Keratinocyte (primary cell): ENCODE measurements at regions not wholly inside any gene's neighbourhood (a gene's known extent, or its start where the extent isn't known, plus 50 kb on each side); places are given as distances from the start of the nearest gene placed in this dataset.
A peak's percentile ranks its signal among the peaks of the same experiment; 100 is the strongest.

Experiments used
- DNase-seq: peaks from one replicate; pipeline ENCODE4 v3.0.0-alpha.2; 2011; ENCODE audit warnings: low read depth, missing footprints, low spot score
- FAIRE-seq: peaks from 2 replicates; lab custom pipeline; 2011; peaks lifted over from hg19 to GRCh38; lab: Jason Lieb, UNC
- H2AFZ ChIP-seq: 2 replicates; pipeline ENCODE4 v1.6.0; 2012; ENCODE audit warnings: low read length, control low read depth, inconsistent platforms; ENCODE audit not compliant: control insufficient read depth
- H3K27ac ChIP-seq: 2 replicates; pipeline ENCODE4 v1.5.1; 2011; ENCODE audit warnings: low read length; ENCODE audit not compliant: control insufficient read depth, insufficient read depth
- H3K27me3 ChIP-seq: 3 replicates; pipeline ENCODE4 v1.6.0; 2011; ENCODE audit warnings: low read length; ENCODE audit not compliant: control insufficient read depth, insufficient read depth; ENCODE audit errors: extremely low read depth
- H3K36me3 ChIP-seq, 2 experiments: 2 replicates in 1 of 2; 3 replicates in 1 of 2; pipeline ENCODE4 v1.5.1; 2011; ENCODE audit warnings: low read length in 2 of 2, mild to moderate bottlenecking in 1 of 2; ENCODE audit not compliant: control insufficient read depth in 2 of 2, insufficient read depth in 2 of 2; ENCODE audit errors: extremely low read depth in 1 of 2
- H3K4me1 ChIP-seq: 3 replicates; pipeline ENCODE4 v1.5.1; 2011; ENCODE audit warnings: low read length; ENCODE audit not compliant: control insufficient read depth, insufficient read depth; ENCODE audit errors: extremely low read depth
- H3K4me2 ChIP-seq: 3 replicates; pipeline ENCODE4 v1.6.0; 2011; ENCODE audit warnings: low read depth, low read length; ENCODE audit not compliant: control insufficient read depth, insufficient read depth; ENCODE audit errors: extremely low read depth
- H3K4me3 ChIP-seq, 3 experiments: fragments of 200-600 bp in 1 of 3; sonication (generic) in 1 of 3; 2 replicates in 2 of 3; 3 replicates in 1 of 3; pipeline ENCODE4 v1.5.1; 2011 to 2016; ENCODE audit warnings: low read length in 3 of 3, mild to moderate bottlenecking in 3 of 3, control low read depth in 2 of 3, inconsistent platforms in 1 of 3, low read depth in 1 of 3, mixed read lengths in 1 of 3, mixed run types in 1 of 3, moderate library complexity in 1 of 3; ENCODE audit not compliant: control insufficient read depth in 2 of 3, insufficient read depth in 2 of 3; ENCODE audit errors: extremely low read depth in 1 of 3
- H3K79me2 ChIP-seq: 2 replicates; pipeline ENCODE4 v1.6.0; 2012; ENCODE audit warnings: low read length; ENCODE audit not compliant: control insufficient read depth, insufficient read depth
- H3K9ac ChIP-seq: 3 replicates; pipeline ENCODE4 v1.6.0; 2011; ENCODE audit warnings: low read length; ENCODE audit not compliant: control insufficient read depth, insufficient read depth; ENCODE audit errors: extremely low read depth
- H3K9me1 ChIP-seq: 3 replicates; pipeline ENCODE4 v1.6.0; 2011; ENCODE audit warnings: low read length; ENCODE audit not compliant: control insufficient read depth, insufficient read depth; ENCODE audit errors: extremely low read depth
- H3K9me3 ChIP-seq: 2 replicates; pipeline ENCODE4 v1.5.1; 2012; ENCODE audit warnings: low read depth, low read length; ENCODE audit not compliant: control insufficient read depth
- H4K20me1 ChIP-seq: 3 replicates; pipeline ENCODE4 v1.6.0; 2011; ENCODE audit warnings: low read length; ENCODE audit not compliant: control insufficient read depth, insufficient read depth; ENCODE audit errors: extremely low read depth
- EZH2 ChIP-seq: IDR thresholded peaks from one replicate; pipeline ENCODE4 v1.6.1; 2012; ENCODE audit warnings: inconsistent platforms, mild to moderate bottlenecking, low read length, moderate library complexity
- dilution Hi-C: fragments of 300-500 bp; cut with MboI; formaldehyde crosslinking; loops from one replicate; pipeline ENCODE4 v1.7.0; 2020; ENCODE audit warnings: low sequenced_read_pairs; ENCODE audit not compliant: extremely low pct_ligation_motif_present
- TF ChIP-seq, protein P1 (sequence below), 3 experiments: IDR thresholded peaks in 1 of 3; conservative IDR thresholded peaks in 1 of 3; optimal IDR thresholded peaks in 1 of 3; 2 replicates in 2 of 3; 3 replicates in 1 of 3; pipeline versions ENCODE3 to v1.5.1; 2011; ENCODE audit warnings: low read length in 3 of 3, mild to moderate bottlenecking in 3 of 3, moderate library complexity in 2 of 3, control low read depth in 1 of 3, inconsistent platforms in 1 of 3; ENCODE audit not compliant: insufficient read depth in 2 of 3; ENCODE audit errors: extremely low read depth in 1 of 3

- Histone ChIP-seq H3K36me3 (no peaks in the 10 kb centered on the region), H3K27me3 (no peaks in the 10 kb centered on the region), H2AFZ (no peak overlapping the region), H3K9me1 (no peaks in the 10 kb centered on the region), H3K79me2 (no peaks in the 10 kb centered on the region), H3K27ac (no peak overlapping the region), H3K4me3 (no peak overlapping the region), H4K20me1 (no peaks in the 10 kb centered on the region), H3K9ac (no peak overlapping the region), H3K4me2 (no peak overlapping the region), H3K4me1 (peaks cover 8% of the 10 kb centered on the region), H3K9me3 (peaks cover 2% of the 10 kb centered on the region)
- FAIRE-seq (peak; percentile 73), DNase-seq (peak; percentile 19)
- dilution Hi-C loops, result no loop called here
- no peak for TF ChIP-seq EZH2
- TF ChIP-seq, protein P1, sequence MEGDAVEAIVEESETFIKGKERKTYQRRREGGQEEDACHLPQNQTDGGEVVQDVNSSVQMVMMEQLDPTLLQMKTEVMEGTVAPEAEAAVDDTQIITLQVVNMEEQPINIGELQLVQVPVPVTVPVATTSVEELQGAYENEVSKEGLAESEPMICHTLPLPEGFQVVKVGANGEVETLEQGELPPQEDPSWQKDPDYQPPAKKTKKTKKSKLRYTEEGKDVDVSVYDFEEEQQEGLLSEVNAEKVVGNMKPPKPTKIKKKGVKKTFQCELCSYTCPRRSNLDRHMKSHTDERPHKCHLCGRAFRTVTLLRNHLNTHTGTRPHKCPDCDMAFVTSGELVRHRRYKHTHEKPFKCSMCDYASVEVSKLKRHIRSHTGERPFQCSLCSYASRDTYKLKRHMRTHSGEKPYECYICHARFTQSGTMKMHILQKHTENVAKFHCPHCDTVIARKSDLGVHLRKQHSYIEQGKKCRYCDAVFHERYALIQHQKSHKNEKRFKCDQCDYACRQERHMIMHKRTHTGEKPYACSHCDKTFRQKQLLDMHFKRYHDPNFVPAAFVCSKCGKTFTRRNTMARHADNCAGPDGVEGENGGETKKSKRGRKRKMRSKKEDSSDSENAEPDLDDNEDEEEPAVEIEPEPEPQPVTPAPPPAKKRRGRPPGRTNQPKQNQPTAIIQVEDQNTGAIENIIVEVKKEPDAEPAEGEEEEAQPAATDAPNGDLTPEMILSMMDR (optimal IDR thresholded peaks at IDR 0.05 in 1 of 3, IDR thresholded peaks at IDR 0.05 in 1 of 3, conservative IDR thresholded peaks at IDR 0.05 in 1 of 3; ENCODE audit: extremely low read depth in 1 of 3, insufficient read depth in 2 of 3, low read length in 3 of 3), result no peak
Observed at GRCh38 chr11:91104237-91104636, 881.4 kb upstream of the CHORDC1 start.

GRCh38 chr11:91100427-91100826 is 877.6 kb upstream of the CHORDC1 start:
- FAIRE-seq (no peak), DNase-seq (no peak)
- no peaks in the 10 kb centered on the region for H3K79me2 ChIP-seq
- H3K4me3 ChIP-seq, result no peak overlapping the region
- no peaks in the 10 kb centered on the region for H3K27me3 ChIP-seq
- TF ChIP-seq, protein P1 (optimal IDR thresholded peaks at IDR 0.05 in 1 of 3, IDR thresholded peaks at IDR 0.05 in 1 of 3, conservative IDR thresholded peaks at IDR 0.05 in 1 of 3; ENCODE audit: extremely low read depth in 1 of 3, insufficient read depth in 2 of 3, low read length in 3 of 3), result no peak
- TF ChIP-seq EZH2, result no peak
- peaks cover 2% of the 10 kb centered on the region for H3K9me3 ChIP-seq
- dilution Hi-C loops, result no loop called here
- no peak overlapping the region for H3K9ac ChIP-seq
- H3K36me3 ChIP-seq, result no peaks in the 10 kb centered on the region
- peaks cover 8% of the 10 kb centered on the region for H3K4me1 ChIP-seq
- H3K4me2 ChIP-seq, result no peak overlapping the region
- H3K9me1 ChIP-seq, result no peaks in the 10 kb centered on the region
- H4K20me1 ChIP-seq, result no peaks in the 10 kb centered on the region
- H3K27ac ChIP-seq, result no peak overlapping the region
- no peak overlapping the region for H2AFZ ChIP-seq
